Keratinocyte (primary cell): ENCODE measurements at regions not wholly inside any gene's neighbourhood (a gene's known extent, or its start where the extent isn't known, plus 50 kb on each side); places are given as distances from the start of the nearest gene placed in this dataset.

ENCODE experiments used
- EZH2 ChIP-seq: IDR thresholded peaks from one replicate; pipeline ENCODE4 v1.6.1; 2012; ENCODE audit warnings: inconsistent platforms, mild to moderate bottlenecking, low read length, moderate library complexity
- TF ChIP-seq, protein P1 (sequence below), 3 experiments: IDR thresholded peaks in 1 of 3; conservative IDR thresholded peaks in 1 of 3; optimal IDR thresholded peaks in 1 of 3; 2 replicates in 2 of 3; 3 replicates in 1 of 3; pipeline versions ENCODE3 to v1.5.1; 2011; ENCODE audit warnings: low read length in 3 of 3, mild to moderate bottlenecking in 3 of 3, moderate library complexity in 2 of 3, control low read depth in 1 of 3, inconsistent platforms in 1 of 3; ENCODE audit not compliant: insufficient read depth in 2 of 3; ENCODE audit errors: extremely low read depth in 1 of 3

- TF ChIP-seq, protein P1, sequence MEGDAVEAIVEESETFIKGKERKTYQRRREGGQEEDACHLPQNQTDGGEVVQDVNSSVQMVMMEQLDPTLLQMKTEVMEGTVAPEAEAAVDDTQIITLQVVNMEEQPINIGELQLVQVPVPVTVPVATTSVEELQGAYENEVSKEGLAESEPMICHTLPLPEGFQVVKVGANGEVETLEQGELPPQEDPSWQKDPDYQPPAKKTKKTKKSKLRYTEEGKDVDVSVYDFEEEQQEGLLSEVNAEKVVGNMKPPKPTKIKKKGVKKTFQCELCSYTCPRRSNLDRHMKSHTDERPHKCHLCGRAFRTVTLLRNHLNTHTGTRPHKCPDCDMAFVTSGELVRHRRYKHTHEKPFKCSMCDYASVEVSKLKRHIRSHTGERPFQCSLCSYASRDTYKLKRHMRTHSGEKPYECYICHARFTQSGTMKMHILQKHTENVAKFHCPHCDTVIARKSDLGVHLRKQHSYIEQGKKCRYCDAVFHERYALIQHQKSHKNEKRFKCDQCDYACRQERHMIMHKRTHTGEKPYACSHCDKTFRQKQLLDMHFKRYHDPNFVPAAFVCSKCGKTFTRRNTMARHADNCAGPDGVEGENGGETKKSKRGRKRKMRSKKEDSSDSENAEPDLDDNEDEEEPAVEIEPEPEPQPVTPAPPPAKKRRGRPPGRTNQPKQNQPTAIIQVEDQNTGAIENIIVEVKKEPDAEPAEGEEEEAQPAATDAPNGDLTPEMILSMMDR (optimal IDR thresholded peaks at IDR 0.05 in 1 of 3, IDR thresholded peaks at IDR 0.05 in 1 of 3, conservative IDR thresholded peaks at IDR 0.05 in 1 of 3; ENCODE audit: extremely low read depth in 1 of 3, insufficient read depth in 2 of 3, low read length in 3 of 3) = peak in 1 of 3 experiments; percentile 4
- TF ChIP-seq EZH2 = no peak
Observed at GRCh38 chr3:177284383-177284881, 87.2 kb upstream of the TBL1XR1 start.
